ENCODE measurements at regions not wholly inside any gene's neighbourhood (a gene's known extent, or its start where the extent isn't known, plus 50 kb on each side); places are given as distances from the start of the nearest gene placed in this dataset.
A peak's percentile ranks its signal among the peaks of the same experiment; 100 is the strongest.

- no peaks in the 10 kb centered on the region for H3K9me3 ChIP-seq (ENCODE audit: control insufficient read depth, insufficient read depth, low read depth, low read length)
- no peaks in the 10 kb centered on the region for H3K4me1 ChIP-seq (ENCODE audit: control insufficient read depth, insufficient read depth, low read length)
- peak overlapping the region; percentile 43 for H3K4me3 ChIP-seq (ENCODE audit: low read depth, low read length)
- H3K36me3 ChIP-seq (ENCODE audit: control insufficient read depth in 2 of 2, insufficient read depth in 1 of 2, low read length in 2 of 2), result no peaks in the 10 kb centered on the region
- ChIA-PET CTCF (interaction anchor here (0.5 to 3.6 kb wide), 53 partner anchors 10 to 1185 kb away, joined by 3 to 40 read pairs (median 3); no protein-coding TSS in a partner anchor), POLR2A (no interaction called here)
- TF ChIP-seq ZFP3 (tag by site-specific recombination; IDR thresholded peaks at IDR 0.05; ENCODE audit: low read depth) (no peak), ZBTB20 (tag by site-specific recombination; IDR thresholded peaks at IDR 0.05) (peak; percentile 55; the same call in 1 of the 2 replicates), ZBTB17 (tag by site-specific recombination; IDR thresholded peaks at IDR 0.05) (peak; percentile 95), KLF16 (tag by site-specific recombination; IDR thresholded peaks at IDR 0.05) (no peak), ZNF335 (tag by site-specific recombination; conservative IDR thresholded peaks at IDR 0.05) (peak; percentile 85), ZNF654 (tag by site-specific recombination; IDR thresholded peaks at IDR 0.05; ENCODE audit: low read depth) (peak; percentile 78), GLIS2 (tag by site-specific recombination; IDR thresholded peaks at IDR 0.05) (0 out of 2 replicates have a peak, but pooled peaks have one; percentile 38), ZEB2 (tag by site-specific recombination; IDR thresholded peaks at IDR 0.05) (0 out of 2 replicates have a peak, but pooled peaks have one; percentile 28), ZNF302 (tag by site-specific recombination; IDR thresholded peaks at IDR 0.05; ENCODE audit: low read depth) (no peak), OSR2 (tag by site-specific recombination; IDR thresholded peaks at IDR 0.05) (0 out of 2 replicates have a peak, but pooled peaks have one; percentile 13), ZNF660 (tag by site-specific recombination; IDR thresholded peaks at IDR 0.05) (peak; percentile 68), CTCF (tag by site-specific recombination; IDR thresholded peaks at IDR 0.05) (peak; percentile 88), ZNF529 (tag by site-specific recombination; IDR thresholded peaks at IDR 0.05; ENCODE audit: insufficient replicate concordance) (no peak), PRDM10 (tag by site-specific recombination; IDR thresholded peaks at IDR 0.05) (peak; percentile 23)
- H3K27ac ChIP-seq (ENCODE audit: extremely low read depth, low read depth, low read length), result no peak overlapping the region
These were observed 375.7 kb upstream of the CAMK1G start for GRCh38 chr1:209207701-209208286.

- no peaks in the 10 kb centered on the region for H3K36me3 ChIP-seq (ENCODE audit: control insufficient read depth in 2 of 2, insufficient read depth in 1 of 2, low read length in 2 of 2)
- H3K4me3 ChIP-seq (ENCODE audit: low read depth, low read length), result no peak overlapping the region
- ChIA-PET POLR2A (no interaction called here), CTCF (interaction anchor here (0.5 to 3.6 kb wide), 14 partner anchors 11 to 1186 kb away, joined by 3 to 40 read pairs (median 6); no protein-coding TSS in a partner anchor)
- TF ChIP-seq ZNF24 (tag by site-specific recombination; IDR thresholded peaks at IDR 0.05) (no peak), ZBTB7A (tag by site-specific recombination; IDR thresholded peaks at IDR 0.05; ENCODE audit: low read depth) (no peak), ZNF433 (tag by site-specific recombination; IDR thresholded peaks at IDR 0.05; ENCODE audit: low read depth) (no peak), ZNF776 (tag by site-specific recombination; IDR thresholded peaks at IDR 0.05; ENCODE audit: borderline replicate concordance) (no peak), PRDM2 (tag by site-specific recombination; IDR thresholded peaks at IDR 0.05; ENCODE audit: borderline replicate concordance) (no peak), ZNF155 (tag by site-specific recombination; IDR thresholded peaks at IDR 0.05) (no peak)
- H3K27ac ChIP-seq (ENCODE audit: extremely low read depth, low read depth, low read length), result no peak overlapping the region
- H3K9me3 ChIP-seq (ENCODE audit: control insufficient read depth, insufficient read depth, low read depth, low read length), result no peaks in the 10 kb centered on the region
- H3K4me1 ChIP-seq (ENCODE audit: control insufficient read depth, insufficient read depth, low read length), result no peaks in the 10 kb centered on the region
These were observed 374.9 kb upstream of the CAMK1G start for GRCh38 chr1:209208648-209209047.
